ENCODE measurements at regions not wholly inside any gene's neighbourhood (a gene's known extent, or its start where the extent isn't known, plus 50 kb on each side); places are given as distances from the start of the nearest gene placed in this dataset.
"Not testable (repeated sequence)": the region's sequence is repeated elsewhere in the genome, so short reads cannot be mapped to it uniquely, and the experiment has no call there.

DNA sequence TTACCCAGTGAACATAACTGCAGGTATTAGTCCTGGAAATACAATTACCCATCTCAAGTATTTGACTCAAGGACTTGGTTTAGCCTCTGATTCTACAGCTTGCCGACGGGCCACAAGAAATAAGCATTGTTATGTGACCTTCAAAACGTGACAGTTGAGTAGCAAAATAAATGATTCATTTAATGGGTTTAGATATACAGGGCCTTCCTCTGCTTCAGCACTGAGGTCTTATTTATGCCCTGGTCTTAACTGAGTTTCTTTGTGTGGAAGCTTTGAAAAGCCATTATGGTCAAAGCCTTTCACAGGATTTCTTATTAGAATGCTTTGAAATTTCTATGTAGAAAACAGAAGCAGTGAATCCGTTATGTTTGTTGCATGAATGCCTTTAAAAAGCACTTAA lies 899.2 kb upstream of the API5 start:
- no peak for DNase-seq (ENCODE audit: low read depth in 4 of 4, low spot score in 3 of 4)

DNA sequence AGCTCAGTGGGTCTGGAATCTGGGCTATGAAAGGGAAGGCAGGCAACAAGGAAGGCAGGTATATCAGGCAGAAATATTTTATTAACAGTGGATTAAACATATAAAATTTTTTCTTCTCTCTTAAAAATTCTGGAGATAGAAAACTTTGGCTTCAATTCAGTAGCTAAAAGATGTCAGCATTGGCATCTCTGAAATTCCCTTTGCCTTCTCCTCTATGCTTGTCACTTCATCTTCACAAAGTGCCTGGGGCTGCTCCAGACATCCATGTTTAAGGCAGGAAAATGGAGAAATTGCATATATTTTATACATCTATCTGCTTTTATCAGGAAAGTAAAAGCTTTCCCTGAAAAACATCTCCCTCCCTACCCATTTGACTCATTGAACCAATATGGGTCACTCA lies 894.1 kb upstream of the API5 start:
- no peak for DNase-seq (ENCODE audit: low read depth in 4 of 4, low spot score in 3 of 4)

DNA sequence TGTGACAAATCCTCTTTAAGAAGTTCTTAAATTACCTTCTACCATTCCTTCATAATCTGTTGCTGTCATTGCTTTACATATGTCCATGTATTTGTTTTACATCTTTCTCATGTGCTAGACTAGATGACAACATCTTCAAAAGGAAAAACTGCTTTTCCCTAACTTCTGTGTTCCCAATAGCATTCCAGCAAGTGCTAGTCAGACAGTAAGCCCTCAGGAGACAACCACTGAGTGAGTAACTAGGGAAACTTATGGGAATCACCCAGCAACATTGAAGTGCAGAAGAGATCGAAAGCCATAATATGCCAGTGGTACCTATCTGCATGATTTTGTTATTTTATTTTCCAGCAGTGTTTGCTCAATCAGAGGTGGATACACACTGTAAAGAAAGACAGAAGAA lies 889.7 kb upstream of the API5 start:
- DNase-seq (ENCODE audit: low read depth in 4 of 4, low spot score in 3 of 4), result no peak

DNA sequence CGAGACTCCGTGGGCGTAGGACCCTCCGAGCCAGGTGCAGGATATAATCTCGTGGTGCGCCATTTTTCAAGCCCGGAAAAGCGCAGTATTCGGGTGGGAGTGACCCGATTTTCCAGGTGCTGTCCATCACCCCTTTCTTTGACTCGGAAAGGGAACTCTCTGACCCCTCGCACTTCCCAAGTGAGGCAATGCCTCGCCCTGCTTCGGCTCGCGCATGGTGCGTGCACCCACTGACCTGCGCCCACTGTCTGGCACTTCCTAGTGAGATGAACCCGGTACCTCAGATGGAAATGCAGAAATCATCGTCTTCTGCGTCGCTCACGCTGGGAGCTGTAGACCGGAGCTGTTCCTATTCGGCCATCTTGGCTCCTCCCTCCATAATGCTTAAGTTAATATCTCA lies 876.9 kb upstream of the API5 start:
- DNase-seq (ENCODE audit: low read depth in 4 of 4, low spot score in 3 of 4), result not testable (repeated sequence)

DNA sequence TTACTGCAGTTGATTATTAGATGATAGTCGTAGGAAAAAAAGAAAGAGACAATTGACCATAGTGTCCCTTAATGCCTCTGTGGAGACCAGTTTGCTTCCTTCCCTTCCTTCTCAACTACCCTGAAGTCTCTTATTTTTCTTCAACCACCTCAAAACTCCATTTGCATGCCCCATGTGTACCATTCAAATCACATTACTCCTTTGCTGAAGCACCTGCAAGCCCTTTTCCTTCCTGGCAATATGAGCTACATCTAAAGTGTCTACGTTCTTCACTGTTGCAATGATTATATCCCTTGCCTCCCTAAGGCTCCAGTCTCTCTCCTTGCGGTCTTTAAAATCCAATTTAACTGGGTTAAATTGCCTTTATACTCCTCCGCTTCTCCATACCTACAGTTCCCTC lies 867.4 kb upstream of the API5 start:
- DNase-seq (ENCODE audit: low read depth in 4 of 4, low spot score in 3 of 4), result no peak

DNA sequence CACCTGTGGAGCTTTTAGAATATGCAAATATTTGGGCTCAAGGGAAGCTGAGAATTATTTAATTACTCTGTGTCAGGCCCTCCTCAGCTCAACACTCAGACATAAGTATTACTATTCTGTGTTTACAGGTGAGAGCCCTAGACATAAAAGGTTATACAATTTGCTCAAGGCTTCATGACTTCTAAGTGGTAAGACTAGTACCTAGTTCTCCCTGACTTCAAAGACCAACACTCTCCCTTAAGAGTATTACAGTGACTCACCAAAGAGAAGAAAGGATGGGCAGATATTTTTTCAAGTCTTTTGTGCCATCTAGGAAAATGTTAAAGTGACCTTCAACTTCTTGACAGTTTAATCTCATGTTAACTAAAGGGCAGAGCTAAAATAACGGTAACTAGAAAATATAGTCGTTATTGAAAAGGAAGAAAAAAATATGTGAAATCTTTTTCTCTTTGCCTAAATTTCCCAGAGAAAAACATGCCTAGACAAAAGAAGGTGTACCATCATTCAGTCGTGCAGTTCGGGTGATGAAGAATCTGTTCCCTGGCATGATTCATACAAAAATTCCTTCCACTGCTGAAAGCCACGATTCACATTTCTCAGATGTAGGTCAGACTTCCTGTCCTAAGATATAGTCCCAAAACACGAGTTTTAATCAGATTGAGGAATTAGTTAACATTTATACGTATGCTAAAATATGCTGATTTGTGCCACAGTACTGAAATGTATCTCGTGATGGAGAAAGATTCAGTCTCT lies 849.1 kb upstream of the API5 start:
- DNase-seq (ENCODE audit: low read depth in 4 of 4, low spot score in 3 of 4), result no peak

DNA sequence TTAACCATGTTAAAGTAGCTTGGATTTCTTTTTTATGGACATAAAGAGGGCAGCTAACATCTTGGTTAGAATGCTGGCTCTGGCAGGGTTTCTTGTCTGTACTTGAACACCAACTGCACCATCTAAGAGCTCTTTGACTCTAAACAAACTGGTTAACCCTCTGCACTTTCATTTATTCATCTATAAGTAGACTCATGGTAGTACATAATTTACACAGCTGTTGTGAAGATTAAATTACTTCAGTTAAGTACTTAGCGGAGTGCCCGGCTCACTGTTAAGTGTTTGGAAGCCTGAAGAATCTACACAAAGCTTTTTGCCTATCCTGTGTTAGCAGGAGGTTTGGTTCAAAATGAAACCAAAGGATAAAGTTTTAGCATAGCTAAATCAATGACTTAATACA lies 846.2 kb upstream of the API5 start:
- no peak for DNase-seq (ENCODE audit: low read depth in 4 of 4, low spot score in 3 of 4)

DNA sequence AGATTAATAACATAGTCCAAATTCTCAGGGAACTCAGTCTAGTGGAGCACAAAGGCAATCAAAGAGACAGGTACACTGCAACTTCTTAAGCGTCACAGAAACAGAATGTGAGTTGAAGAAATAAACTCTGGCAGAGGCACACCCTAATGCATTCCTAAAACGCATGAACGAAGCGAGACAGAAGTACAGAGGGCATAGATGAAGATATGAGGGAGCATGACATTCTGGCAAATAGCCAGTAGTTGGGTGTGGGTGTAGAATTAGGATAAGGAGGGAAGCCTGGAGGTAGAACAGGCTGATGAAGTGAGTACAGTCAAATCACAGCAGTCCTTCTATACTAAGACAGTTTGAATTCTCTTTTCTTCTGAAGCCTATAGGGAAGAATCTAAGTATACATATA lies 838.7 kb upstream of the API5 start:
- no peak for DNase-seq (ENCODE audit: low read depth in 4 of 4, low spot score in 3 of 4)

DNA sequence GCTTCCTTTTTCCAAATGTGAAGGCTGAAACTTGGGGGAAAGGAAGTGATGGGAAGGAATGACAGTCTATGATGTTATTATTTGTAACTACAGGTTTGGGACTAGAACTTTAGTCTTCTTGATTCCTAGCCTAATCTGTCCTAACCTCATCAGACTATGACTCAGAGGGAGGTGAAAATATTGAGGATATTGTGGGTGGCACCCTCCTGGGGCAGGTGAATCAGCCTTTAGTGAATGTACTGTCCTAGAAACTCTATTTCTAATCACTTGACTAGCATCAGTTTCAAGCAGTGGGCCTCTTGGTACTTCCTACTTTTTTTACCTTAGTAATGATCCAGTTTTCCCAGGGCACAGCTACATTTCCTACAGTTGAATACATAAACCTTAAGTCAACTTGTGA lies 829.0 kb upstream of the API5 start:
- no peak for DNase-seq (ENCODE audit: low read depth in 4 of 4, low spot score in 3 of 4)

DNA sequence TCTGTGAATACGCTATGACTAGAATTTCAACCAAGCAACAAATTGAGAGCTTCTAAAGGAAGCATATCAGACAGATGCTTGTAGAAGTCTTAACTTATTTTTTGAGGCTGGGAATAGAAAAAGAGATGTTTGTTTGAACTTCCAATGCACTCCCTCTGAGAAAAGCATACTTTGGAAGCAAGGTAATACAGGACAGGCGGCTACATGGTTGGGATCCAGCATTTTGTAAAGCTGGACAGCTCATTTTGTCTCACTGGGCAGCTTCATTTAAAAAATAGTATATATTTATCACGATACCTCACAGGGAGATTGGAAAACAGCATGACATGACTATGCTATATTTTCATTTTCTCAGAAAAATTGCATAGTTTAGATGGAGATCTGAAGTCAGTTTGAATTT lies 821.3 kb upstream of the API5 start:
- no peak for DNase-seq (ENCODE audit: low read depth in 4 of 4, low spot score in 3 of 4)

DNA sequence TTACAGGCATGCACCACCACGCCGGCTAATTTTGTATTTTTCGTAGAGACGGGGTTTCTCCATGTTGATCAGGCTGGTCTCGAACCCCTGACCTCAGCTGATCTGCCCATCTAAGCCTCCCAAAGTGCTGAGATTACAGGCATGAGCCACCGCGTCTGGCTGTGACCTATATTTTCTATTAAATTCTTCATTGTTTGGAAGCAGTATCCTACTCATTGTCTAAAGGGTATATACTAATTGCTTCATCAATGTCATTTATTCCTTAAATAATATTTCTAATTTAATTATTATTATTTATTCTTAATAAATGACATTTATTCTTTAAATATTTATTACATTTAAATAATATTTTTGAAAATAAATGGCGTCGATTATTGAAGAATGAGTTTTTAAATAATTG lies 817.3 kb upstream of the API5 start:
- DNase-seq (ENCODE audit: low read depth in 4 of 4, low spot score in 3 of 4), result no peak

DNA sequence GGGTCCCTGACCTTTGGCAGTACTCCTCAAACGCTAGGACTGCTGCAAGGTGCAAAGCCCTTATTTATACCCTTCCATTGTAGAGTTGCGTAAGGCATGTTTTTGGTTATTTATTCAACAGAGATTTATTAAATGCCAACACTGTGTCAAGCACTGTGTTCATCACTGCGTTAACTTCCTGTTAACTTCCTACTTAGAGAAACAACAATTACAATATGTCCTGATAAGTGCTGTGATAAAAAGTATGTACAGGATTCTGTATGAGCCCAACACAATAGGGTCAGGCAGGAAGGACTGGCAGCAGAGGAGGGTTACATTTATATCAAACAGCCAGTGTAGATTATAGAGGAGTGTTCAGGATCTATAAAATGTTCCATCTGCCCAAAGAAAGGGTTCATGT lies 812.8 kb upstream of the API5 start:
- DNase-seq (ENCODE audit: low read depth in 4 of 4, low spot score in 3 of 4), result no peak

DNA sequence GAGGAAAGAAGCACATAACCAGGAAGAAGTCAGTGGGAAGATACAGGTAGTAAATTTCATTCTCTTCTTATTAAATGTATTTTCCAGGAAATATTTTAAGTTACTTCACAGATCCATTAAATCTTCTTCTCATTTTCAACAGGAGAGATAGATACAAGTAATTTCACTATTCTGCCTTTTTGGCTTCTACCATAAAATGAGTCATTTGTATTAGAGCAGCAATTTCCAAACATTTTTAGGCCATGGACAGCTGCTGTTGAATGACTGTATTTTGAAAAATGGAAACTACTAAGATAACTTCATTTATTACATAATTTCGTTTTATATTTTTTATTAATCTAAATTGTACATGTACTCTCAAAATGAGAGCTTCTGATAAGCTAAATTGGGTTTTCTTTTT lies 809.6 kb upstream of the API5 start:
- no peak for DNase-seq (ENCODE audit: low read depth in 4 of 4, low spot score in 3 of 4)

DNA sequence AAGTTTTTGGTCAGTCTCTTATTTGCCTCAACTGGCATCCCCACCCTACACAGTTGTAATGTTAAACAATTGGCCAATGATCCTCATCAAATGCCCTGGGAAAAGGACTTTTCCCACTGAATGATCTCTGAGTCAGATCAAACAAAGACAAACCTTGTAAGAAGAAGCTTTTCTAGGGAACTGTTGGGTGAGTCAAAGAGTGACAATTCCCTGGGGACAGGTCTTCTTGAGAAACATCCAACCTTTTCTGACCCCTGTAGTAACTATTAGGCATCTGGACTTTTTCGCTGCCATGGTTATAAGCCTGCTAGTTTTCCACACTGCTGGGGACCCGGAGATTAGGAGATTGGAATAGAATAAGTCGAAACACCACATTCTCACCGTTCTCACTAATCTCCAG lies 789.8 kb upstream of the API5 start:
- DNase-seq (ENCODE audit: low read depth in 4 of 4, low spot score in 3 of 4), result no peak

DNA sequence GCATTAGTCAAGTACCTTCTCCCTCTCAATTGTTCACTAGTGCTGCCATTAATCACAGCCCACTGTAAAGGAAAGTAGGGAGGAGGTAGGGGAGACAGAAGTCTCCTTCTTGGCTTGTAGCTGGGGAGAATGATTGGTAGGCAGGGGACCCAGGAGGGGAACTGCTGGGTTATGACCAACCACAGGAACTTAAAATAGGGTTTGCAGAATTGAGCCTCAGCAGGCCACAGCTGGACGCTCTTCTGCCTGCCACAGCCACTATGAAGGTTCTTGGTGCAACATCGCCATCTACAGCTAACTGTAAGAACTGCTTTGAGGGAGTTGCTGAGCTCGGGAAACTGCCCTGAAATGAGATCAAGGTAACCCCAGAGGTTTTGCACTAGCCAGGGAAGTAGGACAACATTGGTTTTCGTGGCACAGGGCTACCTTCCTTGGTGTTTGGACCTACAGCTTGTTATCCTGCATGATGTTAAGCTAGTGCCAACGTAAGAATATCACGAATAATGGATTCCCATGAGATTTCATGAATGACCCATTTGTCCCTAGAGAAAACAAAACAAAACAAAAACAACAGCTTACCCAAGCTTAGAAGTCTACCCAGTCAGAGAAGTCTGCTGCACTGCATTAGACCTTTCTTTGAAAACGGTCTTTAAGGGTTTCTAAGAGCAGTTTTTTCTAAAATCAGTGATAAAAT lies 787.1 kb upstream of the API5 start:
- DNase-seq (ENCODE audit: low read depth in 4 of 4, low spot score in 3 of 4), result peak; percentile 66 to 78 (median 76)

DNA sequence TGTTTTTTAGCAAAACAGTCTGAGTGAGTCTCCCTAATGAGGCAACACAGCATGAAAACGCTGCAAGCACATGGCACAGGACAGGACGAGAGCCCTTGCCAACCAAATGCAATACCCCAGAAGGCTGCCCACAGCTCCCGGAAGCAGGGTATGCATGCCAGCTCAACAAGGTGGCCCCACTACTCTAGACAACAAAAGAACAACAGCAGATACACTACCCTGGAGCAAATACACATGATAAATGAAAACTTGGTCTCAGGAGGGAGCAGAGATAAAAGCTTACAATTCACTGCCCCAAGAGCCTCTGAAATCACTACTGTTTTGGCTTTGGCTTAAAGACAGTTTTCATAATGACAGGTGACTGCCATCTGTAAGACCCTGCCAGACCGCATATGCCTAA lies 785.4 kb upstream of the API5 start:
- DNase-seq (ENCODE audit: low read depth in 4 of 4, low spot score in 3 of 4), result no peak

DNA sequence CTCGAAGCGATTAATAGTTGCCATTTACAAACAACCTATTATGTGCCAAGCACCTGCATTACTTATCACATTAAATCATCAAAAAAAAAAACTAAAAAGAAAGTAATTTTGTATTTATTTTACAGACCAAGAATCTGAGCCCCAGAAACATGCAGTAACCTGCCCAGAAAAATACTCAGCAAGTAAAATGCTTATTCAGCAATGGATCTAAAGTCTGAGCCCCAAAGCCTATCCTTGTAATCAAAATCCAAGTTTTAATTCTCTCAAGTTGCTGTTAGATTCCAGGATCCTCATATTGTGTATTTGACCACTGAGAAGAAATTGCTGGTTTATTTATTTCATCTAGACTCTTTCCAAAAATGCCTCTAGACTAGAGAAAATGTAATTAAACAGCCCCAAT lies 783.3 kb upstream of the API5 start:
- DNase-seq (ENCODE audit: low read depth in 4 of 4, low spot score in 3 of 4), result no peak

DNA sequence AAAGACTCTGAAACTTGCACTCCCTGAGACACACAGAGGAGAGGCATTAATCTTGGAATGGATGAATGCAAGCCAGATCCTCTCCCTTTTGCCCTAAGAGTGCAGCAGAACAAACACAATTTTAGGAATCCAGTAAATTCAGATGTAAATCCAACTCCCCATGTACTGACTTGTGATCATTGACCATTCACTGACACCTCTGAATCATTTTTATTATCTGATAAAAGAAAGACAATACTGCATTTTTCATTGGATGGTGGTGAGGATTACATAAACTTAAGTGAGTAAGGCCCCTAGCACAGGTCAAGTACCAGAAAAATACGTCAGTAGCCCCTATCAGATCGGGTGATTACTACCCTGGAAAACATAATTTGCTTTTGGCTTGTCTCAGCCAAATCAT lies 782.9 kb upstream of the API5 start:
- peak in 1 of 4 donors; percentile 15 for DNase-seq (ENCODE audit: low read depth in 4 of 4, low spot score in 3 of 4)

DNA sequence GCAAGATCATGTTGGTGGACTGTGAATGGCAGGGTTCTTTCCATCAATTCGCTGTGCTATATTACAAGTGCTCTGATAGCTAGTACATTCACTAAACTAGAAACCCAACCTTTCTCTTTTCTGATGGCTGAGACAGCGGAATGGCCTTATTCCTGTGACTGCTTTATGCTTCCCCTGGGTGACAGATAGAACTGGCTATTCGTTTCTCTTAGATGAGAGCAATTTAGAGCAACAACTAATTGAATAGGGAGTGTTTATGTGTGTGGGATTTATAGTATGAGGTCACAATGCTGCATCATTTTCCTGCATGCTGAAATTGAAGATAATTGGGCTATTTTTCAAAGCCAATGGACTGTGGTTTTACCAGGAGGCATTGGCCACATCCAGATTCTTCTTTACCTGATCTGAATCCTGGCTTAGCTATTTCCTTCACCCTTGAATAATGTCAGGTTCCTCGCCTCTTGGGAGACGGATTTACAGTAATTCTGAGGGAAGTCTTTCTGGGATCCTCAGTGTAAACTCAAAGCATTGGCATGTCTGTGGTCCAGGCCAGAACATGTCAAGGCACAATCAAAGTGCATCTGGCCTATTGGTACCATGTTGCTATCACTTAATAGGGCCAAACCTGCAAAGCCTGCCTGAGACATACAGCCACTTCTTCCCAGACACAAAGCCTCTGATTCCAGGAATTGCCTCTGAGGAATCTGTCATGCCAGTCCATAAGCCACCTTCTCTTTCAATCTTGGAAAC lies 775.0 kb upstream of the API5 start:
- DNase-seq (ENCODE audit: low read depth in 4 of 4, low spot score in 3 of 4), result no peak

DNA sequence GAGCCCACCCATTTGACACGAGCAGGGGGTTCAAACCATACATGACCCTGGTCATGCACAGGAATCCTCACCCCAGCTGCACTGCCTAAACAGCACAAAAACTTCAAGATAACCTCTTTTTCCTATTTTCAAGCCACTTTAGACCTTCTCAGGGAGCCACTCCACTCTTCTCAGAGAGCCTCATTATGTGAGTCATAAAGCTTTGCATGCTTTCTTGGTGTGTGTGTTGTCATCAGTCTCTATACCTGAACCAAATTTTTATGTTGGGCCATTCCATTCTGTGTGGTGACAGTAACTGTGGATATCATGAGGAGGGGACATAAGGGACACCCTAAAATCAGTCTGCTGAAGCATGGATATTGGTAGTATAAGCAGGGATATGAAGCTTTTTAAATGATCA lies 769.5 kb upstream of the API5 start:
- no peak for DNase-seq (ENCODE audit: low read depth in 4 of 4, low spot score in 3 of 4)

DNA sequence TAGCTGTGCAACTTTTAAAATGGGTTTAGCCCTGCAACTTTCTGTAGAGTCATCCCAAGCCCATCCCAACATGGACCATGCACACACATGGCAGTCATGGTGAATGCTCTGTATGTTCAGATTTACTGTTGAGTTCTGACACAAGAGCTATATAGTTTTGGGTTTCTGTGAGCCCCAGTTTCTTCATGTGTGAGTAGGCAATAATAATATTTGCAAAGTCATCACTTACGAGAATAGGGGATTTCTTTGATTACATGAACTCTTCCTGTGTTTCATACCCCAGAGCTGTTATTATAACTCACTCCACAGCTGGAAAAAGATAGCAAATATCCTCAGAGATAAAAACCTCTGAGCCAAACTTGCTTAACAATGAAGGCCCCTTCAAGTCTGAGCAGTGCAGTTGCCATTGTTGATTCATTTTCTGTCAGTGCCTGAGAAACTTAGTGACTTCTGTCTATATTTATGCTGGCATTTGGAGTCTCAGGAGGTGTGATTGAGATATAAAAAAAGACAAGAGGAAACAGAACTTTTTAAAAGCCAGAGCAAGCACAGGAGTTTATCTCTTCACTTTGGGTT lies 767.9 kb upstream of the API5 start:
- no peak for DNase-seq (ENCODE audit: low read depth in 4 of 4, low spot score in 3 of 4)

DNA sequence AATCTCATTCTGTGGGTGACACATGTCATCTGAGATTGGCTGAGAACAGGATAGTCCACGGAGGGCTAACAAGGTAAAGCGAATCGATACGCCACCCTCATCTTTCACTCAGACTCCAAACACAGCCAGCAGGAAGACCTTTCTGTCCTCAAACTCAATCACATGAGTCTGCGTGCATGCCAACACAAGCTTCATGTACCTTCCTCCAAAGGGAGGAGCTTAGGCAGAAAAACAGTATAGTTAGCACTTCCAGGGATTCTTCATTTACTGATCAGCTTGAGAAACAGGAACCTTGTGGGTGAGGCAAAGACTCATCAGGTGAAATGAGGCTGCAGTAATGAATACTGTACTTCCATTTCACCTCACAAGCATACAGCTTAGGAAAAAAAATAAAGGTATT lies 767.1 kb upstream of the API5 start:
- DNase-seq (ENCODE audit: low read depth in 4 of 4, low spot score in 3 of 4), result no peak

All from right renal pelvis (tissue), 4 donors.